HG03139 (cell line): ENCODE measurements at regions not wholly inside any gene's neighbourhood (a gene's known extent, or its start where the extent isn't known, plus 50 kb on each side); places are given as distances from the start of the nearest gene placed in this dataset.
"Not testable (repeated sequence)": the region's sequence is repeated elsewhere in the genome, so short reads cannot be mapped to it uniquely, and the experiment has no call there.

Experiments used
- ATAC-seq: cut with Tn5 transposase; IDR thresholded peaks from one replicate; pipeline ENCODE4 v1.9.1; 2021; ENCODE audit not compliant: unreplicated experiment

DNA sequence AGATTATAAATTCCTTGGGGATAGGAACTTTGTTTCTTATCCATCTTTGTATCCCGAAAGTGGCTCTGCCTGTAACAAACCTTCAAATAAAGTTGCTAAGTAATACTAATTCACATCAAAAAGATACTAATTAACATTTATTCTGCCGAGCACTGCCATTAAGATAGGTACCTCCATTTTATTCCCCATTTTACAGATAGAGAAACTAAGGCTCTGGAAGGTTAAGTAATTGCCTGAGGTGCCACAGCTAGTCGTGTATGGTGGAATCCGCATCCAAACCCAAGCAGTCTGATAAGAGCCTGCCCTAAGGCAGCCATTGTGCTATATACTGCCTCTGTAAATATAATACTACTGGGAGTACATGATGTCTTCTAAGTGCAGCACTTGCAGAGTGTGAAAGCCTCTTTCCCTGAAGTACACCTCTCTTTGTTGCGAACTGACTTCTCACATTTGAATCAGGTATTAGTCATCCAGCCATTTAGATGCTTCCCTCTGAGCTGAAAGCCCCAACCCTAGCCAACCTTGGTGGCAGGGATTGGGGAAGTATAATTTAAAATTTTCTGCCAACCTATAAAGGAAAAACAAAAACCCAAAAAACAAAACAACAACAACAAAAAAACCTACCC, 78.5 kb upstream of the CHD2 start:
- no peak for ATAC-seq

DNA sequence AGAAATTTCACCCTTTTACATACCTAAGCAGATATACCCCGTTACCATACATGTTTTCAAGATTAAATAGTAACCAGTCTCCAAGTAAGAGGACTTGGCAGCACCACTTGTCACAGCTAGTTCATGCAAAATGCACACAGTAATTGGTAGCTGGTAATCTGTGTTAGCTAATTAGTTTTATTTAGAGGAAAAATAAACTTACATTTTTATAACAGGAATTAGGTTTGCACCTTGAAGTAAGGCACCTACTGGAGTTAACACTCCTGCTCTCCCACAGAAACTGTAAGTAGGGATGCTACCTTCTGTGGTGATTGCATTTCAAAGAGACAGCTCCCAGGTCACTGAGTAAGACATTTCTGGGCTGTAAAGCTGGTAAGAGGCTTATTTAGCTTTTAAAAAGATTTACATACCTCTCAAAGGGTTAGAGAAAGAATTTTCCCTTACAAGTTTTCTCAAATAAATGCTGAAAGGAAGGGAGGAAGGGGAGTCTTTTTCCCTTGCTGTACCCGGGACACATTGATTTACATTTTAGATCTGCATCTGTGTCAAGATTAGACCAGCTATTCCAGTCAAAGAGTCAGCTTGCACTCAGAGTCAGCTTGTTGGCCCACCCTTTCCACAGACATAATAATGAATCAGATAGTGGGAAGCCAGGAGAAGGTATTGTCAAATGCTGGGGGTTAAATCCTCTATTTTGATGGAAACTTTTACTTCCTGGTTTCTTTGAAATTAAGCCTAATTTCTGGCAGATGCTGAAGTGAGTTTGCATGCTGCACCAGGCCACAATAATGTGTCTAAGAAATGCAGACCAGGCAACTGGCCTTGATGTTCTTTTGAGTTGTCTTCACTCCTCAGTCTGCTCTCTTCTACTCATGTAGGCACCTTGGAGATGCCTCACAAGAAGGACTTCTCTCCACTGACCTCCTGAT, 77.6 kb upstream of the CHD2 start:
- no peak for ATAC-seq

DNA sequence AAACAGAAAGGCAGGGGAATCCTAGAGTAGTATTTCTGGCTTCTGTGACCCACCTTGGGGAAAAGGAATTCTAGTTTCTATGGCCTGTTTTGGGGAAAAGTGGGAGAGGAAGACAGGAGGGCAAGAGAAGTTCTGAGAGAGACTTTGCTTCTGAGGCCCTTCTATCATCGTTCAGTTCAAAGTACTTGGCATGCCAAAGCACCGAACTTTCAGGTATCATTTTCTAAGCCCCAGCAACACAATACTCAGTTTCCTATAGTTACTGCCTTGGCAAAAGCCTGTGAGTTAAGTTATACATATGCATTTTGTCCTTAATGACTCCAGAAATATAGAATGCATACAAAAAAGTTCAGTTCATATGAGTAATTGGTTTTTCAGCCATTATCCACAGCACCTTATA, 74.1 kb upstream of the CHD2 start:
- ATAC-seq, result no peak

DNA sequence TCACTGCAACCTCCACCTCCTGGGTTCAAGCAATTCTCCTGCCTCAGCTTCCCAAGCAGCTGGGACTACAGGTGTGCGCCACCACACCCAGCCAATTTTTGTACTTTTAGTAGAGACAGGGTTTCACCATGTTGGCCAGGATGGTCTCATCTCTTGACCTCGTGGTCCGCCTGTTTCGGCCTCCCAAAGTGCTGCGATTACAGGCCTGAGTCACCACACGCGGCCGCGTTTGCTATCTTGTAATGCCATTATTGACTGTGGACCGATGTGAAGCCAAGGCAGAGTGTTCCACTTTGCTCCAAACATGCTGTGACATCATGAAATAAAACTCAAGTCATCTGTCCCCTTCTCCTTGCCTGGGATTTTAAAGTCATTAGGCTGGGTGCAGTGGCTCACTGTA, 72.1 kb upstream of the CHD2 start:
- ATAC-seq, result not testable (repeated sequence)

DNA sequence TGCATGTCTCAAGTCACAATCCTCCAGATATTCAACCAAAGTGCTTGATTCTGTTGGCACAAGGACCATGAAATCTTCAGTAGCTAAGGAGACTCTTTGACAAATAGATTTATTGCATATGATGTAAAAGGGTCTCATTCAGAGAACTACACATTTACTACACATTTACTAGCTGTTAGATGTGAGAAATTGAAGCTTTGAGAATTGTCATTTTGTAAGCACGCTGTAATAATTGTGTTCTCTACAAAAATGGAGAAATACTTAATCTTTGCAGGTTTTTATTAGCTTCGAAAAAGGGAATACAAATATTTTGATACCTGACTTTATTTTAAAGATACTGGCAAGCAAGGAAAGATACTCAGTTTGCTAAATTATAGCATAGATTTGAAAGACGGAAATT, 70.2 kb upstream of the CHD2 start:
- ATAC-seq, result no peak

DNA sequence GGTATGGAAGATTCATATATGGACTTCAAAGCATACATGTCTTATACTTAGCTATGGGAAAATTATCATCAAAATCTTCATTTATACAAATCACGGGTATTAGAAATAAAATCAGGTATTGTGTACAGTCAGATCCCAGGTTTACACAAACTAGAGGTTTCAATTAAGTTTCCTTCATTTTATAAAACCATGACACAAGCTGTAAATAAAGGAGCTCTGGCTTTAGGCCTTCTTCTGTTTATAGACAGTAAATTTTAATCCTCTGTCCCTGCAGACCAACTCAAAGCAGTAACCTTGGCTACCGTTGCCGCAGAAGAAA, 68.8 kb upstream of the CHD2 start:
- no peak for ATAC-seq

DNA sequence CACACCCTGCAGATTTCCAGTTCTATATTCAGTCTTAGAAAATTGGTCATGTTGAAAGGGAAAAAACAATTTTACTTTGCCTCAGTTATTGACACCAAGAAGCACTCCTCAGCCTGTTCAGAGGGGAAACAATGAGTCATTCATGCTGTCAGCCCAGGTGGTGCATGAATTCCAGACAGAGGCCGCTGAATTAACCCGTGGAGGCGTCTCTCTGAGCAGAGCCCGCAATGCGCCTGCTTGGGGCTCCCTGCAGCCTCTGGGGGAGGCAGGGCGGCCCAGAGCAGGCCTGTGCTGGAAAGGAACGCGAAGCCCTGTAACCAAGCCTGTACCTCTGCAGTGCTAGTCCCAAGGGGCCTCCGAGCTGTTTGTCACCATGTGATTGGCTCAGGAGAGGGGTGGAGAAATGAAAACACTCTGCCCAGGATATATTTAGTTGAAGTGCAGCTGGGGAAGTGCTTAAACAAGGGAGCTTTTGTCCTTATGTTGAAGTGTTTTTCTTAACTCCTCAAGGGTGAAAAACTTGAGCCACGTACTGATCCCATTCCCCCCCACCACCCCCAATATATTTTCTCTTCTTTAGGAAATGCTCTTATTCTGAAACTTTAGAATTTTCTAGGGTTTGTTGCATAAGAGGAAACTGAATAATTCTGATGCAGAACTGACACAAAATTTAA, 68.3 kb upstream of the CHD2 start:
- ATAC-seq, result peak; percentile 97

DNA sequence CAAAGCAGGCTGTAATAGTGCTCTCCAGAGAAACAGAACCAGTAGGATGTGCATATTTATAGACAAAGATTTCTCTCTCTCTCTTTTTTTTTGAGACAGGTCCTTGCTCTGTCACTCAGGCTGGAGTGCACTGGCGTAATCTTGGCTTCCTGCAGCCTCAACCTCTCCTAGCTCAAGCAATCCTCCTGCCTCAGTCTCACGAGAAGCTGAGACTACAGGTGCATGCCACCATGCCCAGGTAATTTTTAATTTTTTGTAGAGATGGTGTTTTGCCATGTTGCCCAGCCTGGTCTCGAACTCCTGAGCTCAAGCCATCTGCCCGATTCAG, 67.1 kb upstream of the CHD2 start:
- ATAC-seq, result no peak

DNA sequence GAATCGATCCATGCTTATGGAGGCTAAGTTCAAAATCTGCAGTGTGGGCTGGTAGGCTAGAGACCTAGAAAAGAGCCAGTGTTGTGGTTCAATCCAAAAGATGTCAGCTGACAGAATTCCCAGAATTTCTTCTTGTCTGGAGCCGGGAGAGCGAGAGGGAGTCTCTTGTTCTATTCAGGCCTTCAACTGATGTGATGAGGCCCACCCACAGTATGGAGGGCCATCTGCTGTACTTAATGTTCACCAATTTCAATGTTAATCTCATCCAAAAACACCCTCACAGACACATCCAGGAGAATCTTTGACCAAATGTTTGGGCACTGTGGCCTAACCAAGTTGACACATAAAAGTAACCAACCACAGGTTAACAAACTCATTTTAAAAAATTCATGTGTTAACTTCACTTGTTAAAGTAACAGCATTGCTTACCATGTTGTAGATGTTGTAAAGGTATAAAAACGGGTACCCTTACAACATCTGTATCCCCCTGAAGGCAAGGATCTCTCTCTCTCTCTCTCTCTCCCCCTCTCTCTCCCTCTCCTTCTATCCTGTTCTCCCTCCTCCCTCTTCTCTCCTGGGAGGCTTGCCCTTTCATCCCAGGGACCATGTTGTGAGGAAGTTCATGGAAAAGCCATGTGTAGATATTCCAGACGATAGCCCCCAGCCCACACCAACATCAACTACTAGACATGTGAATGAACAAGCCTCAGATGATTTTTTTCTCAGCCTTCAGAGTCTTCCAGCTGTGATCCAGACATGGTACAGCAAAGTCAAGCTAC, 66.4 kb upstream of the CHD2 start:
- ATAC-seq, result no peak

DNA sequence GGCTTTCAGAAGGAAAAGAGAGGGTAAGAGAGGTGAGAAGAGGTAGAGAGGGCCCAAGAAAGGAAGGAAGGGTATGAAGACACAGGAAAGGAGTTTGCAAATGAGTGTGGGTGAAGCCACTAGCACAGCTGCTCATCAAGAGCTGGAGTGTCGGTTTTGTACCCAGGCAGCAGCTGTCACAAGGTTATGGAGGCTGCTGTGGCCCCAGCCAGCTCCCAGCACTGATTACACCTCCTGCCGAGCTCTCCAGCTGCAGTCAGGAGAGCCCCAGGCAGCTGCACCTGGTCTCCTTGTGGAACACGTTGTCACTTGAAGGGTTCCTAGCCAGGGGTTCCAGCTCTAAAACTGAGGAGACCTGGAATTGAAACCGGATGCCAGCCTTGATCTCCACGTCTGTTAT, 60.4 kb upstream of the CHD2 start:
- ATAC-seq, result peak; percentile 89

DNA sequence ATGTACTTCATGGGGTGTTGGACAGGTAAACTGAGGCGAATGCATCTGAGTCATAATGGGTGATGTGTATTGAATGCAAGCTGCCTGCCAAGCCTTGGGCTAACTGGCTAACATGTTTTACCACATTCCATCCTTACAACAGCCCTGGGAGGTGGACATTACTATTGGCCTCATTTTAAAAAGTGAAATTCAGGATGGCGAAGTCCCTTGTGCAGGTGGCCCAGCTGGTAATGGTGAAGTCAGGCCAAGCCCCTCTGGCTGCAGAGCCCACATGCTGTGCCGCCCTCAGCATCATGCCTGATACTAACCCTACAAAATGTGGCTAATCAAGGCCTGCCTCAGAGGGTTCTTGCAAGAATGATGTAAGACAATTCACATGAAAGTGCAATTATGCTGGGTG, 60.0 kb upstream of the CHD2 start:
- no peak for ATAC-seq

DNA sequence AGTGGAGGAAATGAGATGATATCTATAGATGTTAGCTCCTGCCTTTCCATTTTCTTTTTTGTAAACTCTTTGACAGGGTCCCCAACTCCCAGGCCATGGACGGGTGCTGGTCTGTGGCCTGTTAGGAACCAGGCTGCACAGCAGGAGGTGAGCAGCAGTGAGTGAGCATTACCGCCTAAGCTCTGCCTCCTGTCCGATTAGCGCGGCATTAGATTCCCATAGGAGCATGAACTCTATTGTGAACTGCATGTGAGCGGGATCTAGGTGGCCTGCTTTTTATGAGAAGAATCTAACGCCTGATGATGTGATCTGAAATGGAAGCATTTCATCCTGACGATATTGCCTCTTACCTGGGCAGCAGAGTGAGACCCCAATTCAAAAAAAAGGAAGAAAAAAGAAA, 56.8 kb upstream of the CHD2 start:
- no peak for ATAC-seq

DNA sequence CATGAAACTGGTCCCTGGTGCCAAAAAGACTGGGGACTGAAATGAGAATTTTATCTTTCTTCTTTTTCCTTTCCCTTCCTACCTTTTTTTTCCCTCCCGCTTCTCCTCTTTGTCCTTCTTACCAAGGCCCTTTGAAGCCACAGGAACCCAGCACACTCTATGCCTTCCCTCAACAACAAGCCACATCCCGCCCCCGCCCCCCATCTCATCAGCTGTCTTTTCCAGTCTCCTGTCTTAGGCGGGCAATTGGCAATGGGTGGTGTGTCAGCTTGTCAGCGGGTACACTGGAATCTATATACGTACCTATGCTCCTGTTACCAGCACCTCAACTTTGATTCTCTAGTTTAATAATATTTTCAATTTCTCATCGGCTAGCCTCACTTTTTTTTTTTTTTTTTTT, 56.3 kb upstream of the CHD2 start:
- ATAC-seq, result no peak

DNA sequence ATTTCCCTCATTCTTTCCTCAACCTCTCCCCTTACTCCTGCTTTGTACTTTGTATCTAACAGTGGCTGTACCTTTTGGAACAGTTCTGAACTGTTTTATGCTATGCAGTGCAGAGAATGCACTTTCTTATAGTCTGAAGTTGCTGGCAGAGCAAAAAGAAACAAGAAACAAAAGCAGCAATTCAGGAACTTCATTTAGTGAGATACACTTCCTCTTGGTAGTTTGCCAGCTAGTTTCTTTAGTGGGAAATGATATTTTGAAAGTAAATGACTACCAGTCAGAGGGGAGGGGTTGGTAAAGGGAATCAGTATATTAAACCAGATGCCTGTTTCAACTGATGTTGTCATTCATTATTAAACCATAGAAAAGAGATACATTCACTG, 55.0 kb upstream of the CHD2 start:
- ATAC-seq, result peak; percentile 68

DNA sequence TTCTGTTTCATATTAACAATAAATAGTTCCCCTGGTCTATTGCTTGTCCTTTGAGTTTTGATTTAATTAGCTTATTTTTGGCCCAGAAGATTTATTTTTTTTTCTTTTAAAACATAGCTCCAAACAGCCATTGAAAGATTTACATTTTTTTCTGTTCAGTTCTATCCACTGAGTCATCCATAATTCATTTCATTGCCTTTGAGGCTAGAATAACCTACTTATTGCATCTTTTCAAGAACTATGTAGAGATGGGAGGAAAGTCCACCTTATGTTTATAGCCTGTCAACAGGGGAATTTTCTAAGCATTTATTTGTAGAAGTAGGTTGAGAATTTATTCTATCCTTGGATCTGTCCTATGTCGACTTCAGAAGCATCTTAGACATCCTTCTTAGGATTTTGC, 53.4 kb upstream of the CHD2 start:
- no peak for ATAC-seq

DNA sequence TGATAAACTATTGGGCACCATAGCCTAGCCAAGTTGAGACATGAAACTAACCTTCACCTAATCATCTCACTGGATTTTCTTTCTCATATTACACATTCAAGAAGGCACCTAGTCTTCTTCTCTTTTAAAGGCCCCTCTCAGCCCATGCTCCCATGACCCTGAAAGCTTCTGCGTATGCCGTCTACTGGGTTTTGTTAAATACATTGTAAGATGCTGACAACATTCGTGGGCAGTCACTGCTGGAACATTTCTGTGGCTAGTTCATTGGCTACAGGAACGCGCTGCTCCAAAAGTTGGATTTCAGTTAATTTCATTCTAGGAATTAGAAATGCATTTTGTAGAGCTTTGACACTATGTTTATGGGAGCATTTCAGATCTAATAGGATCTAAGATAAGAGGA, 52.3 kb upstream of the CHD2 start:
- no peak for ATAC-seq

DNA sequence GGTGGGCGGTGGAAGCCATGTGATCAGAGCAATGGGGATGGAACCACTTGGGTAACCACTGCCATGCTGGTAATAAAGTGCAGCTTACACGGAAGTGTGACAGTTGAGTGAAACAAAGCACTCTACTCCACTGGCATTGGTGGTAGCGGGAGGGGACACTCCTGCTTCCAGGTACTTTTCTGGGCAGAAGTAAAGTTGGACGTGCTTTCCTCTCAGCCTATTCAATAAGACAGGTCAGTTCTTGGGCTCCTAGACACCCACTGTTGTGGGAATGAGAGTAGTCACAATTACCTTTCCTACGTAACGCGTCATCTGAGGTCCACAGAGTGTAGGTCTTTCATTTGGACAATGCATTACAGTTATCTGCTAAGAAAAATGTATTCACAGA, 51.7 kb upstream of the CHD2 start:
- no peak for ATAC-seq

DNA sequence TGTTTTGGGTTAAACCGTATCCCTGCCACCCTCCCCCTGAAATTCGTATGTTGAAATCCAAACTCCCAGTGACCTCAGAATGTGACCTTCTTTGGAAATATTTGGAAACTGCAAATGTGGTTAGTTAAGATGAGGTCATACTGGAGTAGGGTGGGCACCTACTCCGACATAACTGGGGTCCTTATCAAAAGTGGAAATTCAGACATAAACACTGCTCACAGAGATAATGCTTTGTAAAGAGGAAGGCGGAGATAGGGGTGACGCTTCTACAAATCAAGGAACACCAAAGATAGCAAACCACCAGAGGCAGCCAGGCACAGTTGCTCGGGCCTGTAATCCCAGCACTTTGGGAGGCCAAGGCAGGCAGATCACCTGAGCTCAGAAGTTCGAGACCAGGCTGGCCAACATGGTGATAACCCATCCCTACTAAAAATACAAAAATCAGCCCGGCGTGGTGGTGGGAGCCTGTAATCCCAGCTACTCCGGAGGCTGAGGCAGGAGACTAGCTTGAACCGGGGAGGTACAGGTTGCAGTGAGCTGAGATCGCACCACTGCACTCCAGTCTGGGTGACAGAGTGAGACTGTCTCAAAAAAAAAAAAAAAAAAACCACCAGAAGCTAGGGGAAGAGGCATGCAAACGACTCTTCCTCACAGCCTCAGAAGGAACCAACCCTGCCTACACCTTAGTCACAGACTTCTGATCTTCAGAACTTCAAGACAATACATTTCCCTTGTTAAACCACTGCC, 51.1 kb upstream of the CHD2 start:
- no peak for ATAC-seq

DNA sequence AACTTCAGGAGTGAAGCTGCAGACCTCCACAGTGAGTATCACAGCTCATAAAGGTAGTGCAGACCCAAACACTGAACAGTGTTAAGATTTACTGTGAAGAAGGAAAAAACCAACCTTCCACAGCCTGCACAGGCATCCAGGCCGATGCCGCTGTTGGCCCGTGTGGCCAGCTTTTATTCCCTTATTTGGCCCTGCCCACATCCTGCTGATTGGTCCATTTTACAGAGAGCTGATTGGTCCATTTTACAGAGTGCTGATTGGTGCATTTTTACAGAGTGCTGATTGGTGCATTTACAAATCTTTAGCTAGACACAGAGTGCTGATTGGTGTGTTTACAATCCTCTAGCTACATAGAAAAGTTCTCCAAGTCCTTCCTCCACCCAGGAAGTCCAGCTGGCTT, 49.9 kb upstream of the CHD2 start:
- ATAC-seq, result not testable (repeated sequence)
